ENCODE measurements at regions not wholly inside any gene's neighbourhood (a gene's known extent, or its start where the extent isn't known, plus 50 kb on each side); places are given as distances from the start of the nearest gene placed in this dataset.
"Not testable (repeated sequence)": the region's sequence is repeated elsewhere in the genome, so short reads cannot be mapped to it uniquely, and the experiment has no call there.

DNA sequence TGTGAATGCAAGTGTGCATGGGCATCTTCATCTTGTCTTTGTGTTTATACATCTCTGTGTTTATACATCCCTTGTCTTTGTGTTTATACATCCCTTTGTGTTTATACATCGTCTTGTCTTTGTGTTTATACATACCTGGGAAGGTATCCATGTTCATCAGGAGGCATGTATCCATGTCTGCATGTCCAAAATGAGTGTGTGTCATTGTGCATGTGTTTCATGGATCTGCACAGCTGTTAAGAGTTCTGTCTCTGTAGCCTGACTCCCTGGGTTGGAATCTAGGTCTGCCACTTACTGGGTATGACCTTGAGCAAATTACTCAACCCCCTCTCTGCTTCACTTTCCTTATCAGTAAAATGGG lies 50.1 kb upstream of the SIRPA start:
- no peak for DNase-seq (ENCODE audit: low read depth)

DNA sequence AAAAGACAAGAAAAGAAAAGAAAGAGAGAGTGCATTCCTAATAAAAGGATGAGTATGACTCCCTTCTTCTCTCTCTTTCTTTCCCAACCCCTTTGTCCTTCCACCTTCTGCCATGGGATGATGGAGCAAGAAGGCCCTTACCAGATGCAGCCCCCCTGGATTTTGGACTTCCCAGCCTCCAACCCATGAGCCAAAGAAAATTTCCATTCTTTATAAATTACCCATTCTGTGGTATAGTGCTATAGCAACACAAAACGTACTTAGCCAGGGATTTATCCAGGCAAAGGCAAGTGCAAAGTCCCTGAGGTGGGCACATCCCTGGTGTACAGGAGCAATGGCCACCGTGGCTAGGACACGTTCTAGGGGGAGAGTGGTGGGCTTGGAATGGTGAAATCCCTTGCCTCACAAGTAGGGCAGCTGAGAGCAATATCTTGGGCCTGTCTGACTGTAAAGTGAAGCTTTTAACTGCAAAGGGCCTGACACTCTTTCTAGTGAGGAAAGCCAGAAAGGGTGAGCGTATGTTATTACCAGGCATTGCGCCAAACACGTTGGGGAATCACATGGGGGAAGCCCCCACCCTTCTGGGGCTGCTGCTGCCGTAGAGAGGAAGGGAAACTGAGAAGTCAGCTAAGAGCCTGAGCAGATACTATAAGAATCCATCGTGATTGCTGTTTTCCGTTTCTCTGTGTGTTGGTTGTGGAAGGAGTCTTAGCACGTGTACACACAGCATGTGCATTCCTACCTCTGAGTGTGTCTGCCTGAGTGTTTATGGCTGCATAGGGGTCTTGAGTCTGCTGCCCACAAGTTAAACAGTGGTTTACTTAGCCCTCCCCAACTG lies 50.7 kb upstream of the SIRPA start:
- peak; percentile 1 for DNase-seq (ENCODE audit: low read depth)

GRCh38 chr20:1842281-1842680 lies 52.9 kb upstream of the SIRPA start:
- no peak for DNase-seq (ENCODE audit: low read depth)

DNA sequence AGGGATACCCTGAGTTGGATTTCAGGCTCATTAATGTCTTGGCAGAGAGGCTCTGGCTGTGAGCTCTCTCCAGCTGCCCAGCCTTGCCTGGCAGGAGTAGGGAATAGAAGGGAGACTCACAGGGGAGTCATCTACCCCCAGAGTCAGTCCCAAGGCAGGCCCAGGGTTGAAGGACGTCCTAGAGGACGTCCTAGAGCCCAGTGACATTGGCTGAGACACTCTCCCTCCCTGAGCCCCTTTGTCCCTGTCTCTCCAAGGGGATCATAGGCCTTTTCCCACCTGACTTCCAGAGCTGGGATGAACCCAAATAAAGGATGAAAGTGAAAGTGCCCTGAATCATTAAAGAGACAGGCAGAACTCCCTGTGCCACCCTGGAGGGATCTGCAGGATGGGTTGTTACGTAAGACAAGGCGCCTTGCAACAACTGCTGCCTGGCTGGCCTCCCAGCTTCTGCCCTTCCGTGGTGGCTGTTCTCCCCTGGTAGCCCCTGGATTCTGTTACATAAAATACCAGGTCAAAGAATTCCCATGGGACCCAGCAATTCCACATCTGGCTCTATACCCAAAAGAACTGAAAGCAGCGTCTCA lies 53.6 kb upstream of the SIRPA start:
- no peak for DNase-seq (ENCODE audit: low read depth)

- no peak for DNase-seq (ENCODE audit: low read depth)
These were observed 54.2 kb upstream of the SIRPA start for GRCh38 chr20:1840817-1841553.

- DNase-seq (ENCODE audit: low read depth) = not testable (repeated sequence)
These were observed 55.6 kb upstream of the SIRPA start for GRCh38 chr20:1839376-1840317.

- no peak for DNase-seq (ENCODE audit: low read depth)
These were observed 56.5 kb upstream of the SIRPA start for GRCh38 chr20:1838556-1839279.

GRCh38 chr20:1835186-1836035 lies 59.8 kb upstream of the SIRPA start:
- DNase-seq (ENCODE audit: low read depth) = no peak

- DNase-seq (ENCODE audit: low read depth) = no peak
These were observed 61.2 kb upstream of the SIRPA start for GRCh38 chr20:1833728-1834726.

DNA sequence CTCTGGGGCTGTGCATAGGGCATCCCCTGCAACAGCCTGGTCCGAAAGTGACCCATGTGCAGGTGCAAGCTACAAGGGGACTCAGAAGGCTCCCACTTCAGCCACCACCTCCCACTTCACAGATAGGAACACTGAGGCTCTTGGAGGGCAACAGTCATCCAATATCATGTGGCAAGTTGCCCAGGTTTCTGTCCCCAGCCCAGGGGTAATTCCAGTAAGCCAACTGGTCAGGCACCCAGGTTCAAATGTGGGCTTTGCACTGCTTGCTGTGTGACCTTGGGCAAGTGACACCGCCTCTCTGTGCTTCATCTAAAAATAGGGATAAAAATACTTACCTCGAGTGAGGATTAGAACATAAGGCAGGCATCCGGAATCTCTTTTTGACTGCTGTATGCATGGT lies 62.0 kb upstream of the SIRPA start:
- no peak for DNase-seq (ENCODE audit: low read depth)

DNA sequence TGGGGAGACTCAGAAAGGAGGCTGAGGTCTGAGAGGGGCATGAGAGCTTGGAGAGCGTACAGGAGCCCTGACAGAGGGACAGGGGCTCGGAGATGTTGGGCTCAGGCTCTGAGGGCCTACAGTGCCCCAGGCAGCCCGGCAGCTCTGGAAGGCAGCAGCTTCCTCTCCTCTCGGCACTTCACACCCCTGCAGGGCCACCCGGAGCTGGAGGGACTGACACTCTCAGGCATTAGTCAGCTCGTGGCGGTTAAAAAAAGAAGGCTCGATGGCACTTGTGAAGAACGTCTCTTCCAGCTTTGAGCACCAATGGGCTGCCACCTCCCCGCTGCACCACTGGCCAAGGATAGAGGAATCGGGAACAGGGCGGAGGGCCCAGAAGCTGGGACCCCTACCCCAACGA lies 62.6 kb upstream of the SIRPA start:
- no peak for DNase-seq (ENCODE audit: low read depth)

DNA sequence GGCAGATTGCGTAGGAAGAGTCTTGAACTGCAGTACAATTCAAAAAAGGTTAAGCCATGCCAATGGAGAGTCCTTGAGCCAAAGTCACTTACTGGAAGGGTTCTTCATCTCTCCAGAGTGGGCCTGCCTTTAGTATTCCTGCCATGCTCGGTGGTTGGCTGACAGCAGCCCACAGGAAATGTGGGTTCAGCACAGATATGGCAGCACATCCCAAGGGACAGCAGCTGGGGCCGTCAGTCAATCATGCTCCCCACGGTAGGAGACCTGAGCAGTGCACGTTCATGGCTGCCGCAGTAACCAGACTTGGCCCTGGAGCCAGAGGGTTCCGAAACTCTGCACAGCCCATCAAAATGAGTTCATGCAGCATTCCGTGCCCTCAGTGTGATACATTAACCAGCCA lies 63.6 kb upstream of the SIRPA start:
- no peak for DNase-seq (ENCODE audit: low read depth)

DNA sequence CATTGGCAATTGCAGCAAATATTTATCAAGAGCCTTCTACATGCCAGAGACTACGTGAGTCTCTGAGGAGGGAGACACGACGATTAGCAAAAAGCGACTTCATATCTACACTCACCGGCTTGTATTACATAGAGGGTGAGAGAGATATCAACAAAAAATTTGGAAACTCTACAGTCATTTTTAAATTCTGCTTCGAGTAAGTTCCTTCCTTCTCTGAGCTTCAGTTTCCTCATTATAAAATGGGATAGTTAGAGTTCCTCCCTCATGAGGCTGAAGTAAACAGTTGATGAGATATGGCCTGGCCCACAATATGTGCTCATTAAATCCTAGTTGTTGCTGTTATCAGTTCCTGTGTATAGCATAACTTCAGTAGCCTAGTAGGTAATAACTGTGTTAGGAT lies 64.1 kb upstream of the SIRPA start:
- DNase-seq (ENCODE audit: low read depth) = no peak

DNA sequence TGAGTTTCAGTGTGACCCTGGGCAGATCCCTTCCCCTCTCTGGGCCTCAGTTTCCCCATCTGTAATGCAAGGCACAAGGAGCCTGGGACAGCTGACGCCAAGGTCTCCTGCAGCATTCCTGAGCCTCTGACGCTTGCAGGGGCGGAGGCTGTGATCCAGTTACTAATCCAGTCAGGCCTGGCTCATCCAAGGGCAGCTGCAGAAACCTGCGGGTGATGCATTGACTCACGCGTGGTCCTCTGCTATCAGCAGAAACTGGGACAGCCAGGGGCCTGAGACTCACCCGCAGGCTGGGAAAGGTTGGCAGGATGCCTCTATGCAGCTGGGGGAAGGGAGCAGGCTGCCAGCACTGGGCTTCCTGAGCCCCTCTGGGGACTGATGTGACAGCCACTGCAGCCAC lies 65.0 kb upstream of the SIRPA start:
- DNase-seq (ENCODE audit: low read depth) = no peak

DNA sequence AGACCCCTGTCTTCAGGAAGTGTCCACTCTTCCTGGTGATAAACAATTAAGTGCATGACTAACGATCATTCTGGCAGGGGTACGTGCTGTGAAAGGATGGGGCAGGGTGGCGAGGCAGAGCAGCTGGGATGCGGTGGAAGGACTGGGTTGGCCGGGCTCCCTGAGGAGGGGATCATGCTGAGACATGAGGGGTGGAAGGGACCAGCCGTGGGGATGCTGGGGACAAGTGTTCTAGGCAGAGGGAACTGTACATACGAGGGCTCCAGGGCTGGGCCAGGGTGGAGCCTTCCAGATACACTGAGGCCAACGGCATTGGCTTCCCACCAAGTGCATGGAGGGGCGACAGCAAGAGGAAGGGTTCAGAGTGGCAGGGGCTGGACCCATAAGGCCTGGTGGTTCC lies 65.7 kb upstream of the SIRPA start:
- DNase-seq (ENCODE audit: low read depth) = no peak

- DNase-seq (ENCODE audit: low read depth) = no peak
These were observed 66.4 kb upstream of the SIRPA start for GRCh38 chr20:1828786-1829131.

DNA sequence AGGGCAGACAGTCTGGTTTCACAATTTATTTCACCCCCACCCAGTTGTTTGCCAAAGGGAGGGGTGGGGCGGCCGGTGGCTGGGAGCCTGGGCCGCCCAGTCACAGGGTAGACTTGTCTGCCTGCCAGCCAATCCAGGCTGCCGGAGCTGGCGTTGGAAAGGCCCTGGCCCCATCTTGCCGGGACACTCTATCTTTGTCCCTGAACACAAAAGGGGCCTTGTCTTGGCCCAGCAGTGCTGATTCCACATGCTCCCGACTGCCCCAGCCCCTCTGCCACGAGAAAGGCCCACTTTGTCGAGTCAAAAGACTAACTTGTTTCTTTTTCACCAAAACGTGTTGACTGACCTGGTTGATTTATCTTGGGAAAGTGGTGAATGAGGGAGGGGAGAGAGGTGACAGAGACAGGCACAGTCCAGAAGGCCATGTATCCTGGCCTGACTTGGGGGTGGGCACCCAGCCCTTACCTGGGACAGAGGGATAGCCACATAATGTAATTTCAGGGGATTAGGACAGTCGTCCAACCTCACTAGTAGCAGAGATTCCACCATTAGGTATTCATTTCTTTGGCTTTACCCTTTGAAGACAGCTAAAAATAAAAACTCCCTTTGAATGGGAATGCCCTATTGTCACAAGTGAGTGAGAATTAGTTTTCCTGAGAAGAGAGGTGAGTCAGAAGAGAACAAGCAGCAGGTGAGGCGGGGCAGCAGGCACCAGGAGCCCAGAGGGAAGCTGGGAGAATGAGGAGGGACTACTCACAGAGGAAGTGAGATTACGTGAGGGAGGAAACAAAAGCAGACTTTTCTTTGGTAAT lies 67.0 kb upstream of the SIRPA start:
- DNase-seq (ENCODE audit: low read depth) = no peak

- DNase-seq (ENCODE audit: low read depth) = no peak
These were observed 67.7 kb upstream of the SIRPA start for GRCh38 chr20:1827510-1827973.
